Effector CD4-positive, alpha-beta T cell (primary cell): ENCODE measurements at regions not wholly inside any gene's neighbourhood (a gene's known extent, or its start where the extent isn't known, plus 50 kb on each side); places are given as distances from the start of the nearest gene placed in this dataset.

Experiments used
- DNase-seq: peaks from one replicate; pipeline ENCODE4 v3.0.0-alpha.2; 2020

DNA sequence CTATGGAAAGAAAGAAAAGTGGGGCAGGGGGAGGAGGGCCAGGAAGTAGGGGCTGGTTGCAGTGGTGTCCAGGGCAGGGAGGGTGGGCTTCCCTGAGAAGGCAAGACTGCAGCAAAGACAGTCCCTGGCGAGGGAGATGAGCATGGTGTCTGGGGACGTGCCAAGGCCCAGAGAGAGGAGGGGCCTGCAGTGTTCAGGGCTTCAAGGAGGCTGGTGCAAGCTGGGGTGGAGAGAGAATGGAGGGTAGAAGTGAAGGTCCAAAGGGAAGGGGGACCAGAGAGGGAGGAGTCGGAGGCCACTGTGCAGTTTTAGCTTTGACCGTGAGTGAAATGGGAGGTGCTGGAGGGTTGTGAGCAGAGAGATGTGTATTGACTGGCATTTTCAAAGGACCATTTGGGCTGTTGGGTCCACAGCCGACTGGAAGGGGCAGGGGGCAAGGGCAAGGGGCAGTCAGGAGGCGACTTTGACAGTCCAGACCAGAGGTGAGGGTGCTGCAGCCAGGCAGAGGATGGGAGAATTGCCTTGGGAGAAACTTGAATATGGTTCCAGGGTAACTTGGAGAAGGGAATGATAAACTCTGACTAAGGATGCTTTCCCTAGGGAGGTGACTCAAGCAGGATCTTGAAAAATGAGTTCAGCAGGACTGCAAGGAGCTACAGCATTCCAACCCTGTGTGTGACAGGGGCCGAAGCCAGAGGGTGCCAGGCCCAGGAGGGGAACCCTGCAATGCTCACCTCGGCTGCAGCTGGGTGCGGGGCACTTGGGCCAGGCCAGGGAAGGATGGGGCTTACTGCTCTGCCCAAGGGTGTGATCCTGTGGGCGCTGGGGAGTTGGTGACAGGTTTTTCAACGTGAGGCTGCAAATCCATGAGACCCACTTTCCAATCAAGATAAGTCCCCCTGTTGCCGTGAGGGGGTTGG lies 177.1 kb upstream of the HAAO start:
- DNase-seq = no peak

DNA sequence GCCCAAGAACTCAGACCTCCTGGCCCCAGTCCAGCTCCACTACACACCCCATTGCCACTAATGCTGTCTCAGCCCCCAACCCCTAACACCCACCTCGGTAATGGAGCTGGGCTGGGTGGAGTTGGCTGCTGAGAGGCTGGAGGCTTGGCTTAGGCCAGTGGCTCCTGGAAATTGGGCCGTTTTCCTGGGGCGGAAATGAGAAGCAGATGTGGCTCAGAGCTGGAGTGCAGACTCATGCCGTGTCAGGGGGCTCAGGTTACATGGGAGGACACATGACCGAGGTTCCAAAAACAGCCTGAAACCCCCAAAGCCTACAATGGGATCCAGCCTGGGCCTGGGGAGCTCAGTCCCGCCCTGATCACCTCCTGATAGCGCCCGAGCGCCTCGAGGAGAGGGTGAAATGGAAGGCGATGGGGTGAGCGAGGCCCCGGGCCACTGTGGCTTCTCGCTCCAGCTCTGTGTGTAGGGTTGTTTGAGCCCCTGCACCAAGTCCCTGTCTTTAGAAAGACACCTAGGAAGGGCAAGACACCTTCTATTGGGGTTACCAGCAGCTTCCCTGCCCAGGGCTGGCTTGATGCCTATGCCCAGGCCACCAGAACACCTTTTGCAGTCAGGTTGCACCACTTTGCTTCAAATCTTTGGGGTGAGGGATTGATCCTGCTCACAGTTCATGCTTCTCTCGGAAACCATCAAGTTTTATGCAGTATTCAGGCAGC lies 175.7 kb upstream of the HAAO start:
- no peak for DNase-seq

DNA sequence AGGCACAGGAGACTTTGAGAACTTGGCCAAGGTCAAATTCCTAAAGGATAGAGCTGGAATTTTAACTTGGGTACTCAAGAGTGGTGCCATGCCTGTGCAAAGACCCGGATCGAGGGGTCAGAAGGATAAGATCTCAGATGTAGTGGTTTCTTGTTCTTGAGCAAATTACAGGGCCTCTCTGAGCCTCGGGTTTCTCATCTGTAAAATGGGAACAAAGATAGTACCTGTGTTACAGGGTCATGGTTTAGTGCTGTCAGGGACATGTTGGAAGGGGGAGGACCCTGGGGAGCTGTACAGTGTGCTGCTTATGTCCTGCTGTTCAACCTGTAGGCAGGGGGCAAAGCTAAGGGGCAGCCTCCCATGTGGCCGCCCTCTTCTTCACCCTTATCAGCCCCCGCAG lies 173.5 kb upstream of the HAAO start:
- DNase-seq = no peak

DNA sequence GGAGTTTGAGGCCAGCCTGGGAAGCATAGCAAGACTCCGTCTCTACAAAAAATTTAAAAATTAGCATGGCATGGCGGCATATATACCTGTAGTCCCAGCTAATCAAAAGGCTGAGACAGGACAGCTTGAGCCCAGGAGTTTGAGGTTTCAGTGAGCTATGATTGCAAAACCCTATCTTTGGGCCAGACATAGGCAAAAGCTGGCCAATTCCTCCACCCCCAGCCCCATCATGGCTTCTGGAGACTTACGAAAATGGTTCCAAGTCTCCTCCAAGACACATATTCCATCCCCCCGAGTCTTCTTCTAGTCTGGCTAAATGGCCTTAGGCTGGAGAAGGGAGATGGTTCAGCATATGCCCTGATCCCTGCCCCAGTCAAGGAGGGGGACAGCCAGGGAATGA lies 172.8 kb upstream of the HAAO start:
- DNase-seq = no peak

DNA sequence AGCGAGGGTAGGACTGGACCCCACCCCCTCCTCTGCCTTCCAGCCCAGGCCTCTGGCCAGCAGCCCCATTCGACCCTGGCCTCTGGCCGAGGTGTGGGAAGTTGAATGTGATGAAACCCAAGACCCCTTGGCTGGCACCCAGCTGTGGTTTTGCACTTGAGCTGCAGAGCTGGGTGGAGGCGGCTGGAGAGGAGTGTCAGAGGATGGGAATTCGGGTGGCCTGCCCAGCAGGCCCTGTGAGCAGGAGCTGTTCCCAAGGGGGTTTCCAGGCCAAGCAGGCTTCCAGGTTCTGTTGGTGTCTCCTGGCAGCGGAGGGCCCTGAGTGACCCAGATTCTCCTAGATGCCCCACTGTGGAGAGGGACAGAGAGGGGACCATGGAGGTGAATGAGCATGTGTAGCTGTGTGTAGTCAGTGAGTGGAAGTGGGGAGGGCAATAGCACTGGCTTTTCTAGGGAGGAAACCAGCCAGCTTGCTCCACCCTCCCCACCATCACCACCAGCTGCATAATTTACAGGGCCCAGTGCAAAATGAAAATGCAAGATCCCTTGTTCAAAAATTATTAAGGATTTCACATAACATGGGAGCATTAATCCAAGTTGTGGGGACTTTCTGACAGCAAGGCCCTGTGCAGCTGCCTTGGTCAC lies 172.2 kb upstream of the HAAO start:
- no peak for DNase-seq

DNA sequence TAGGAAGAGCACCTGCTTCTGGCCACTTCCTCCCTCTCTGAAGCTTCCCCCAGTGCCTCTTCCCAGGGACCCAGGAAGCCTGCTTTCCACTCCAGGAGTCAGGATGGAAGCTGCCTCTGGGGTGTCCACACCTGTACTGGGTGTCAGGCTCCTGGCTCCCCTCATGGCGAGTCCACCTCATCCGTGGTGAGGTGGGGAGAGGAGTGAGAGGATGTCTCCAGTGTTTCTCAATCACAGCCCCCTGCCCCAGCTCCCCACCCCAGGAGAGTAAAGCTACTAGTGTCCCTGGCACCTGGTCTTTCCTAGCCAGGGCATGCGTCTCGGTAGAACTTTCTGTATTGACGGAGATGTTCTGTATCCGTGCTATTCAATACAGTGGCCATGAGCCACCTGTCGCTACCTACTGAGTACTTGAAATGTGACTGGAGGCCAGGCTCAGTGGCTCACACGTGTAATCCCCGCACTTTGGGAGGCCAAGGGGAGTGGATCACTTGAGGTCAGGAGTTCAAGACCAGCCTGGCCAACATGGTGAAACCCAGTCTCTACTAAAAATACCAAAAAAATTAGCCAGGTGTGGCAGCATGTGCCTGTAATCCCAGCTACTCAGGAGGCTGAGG lies 171.2 kb upstream of the HAAO start:
- DNase-seq = no peak

DNA sequence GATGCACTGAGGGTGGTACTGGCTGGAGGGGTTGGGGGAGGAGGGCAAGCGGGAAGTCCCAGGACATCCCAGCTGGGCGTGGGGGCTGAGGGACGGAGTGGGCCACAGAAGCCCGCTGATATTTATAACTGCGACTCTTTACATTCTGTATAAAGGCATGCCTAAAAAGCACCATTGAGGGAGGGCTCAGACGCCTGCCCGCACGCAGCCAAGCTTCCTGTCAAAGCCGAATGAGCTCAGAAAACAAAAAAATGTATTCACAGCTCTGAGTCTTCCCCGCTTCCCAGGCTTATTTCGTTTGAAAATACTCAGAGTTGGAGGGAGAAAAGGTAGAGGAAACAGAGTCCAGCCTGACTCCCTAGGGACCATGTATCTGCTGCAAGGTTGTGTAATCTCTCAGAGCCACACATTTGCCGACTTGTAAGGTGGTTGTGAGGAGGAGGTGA lies 170.1 kb upstream of the HAAO start:
- DNase-seq = no peak

DNA sequence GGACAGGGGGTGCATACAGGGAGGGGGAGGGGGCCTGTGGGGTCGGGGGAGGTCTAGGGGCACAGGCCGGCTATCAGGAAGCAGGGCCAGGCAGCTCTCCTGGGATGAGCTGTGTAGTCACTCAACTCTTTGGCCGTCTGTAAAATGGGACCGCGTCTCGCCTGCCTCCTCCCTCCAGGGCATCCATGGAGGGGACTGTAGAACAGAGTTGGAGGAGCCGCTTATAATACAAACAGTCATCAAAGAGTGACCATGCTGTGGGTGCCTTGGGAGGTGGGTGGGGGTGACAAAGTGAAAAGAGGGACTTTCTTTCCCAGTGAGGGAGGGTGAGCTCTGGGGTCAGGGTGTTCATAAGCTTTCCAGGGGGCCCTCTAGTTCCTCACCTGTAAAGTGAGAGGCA lies 169.6 kb upstream of the HAAO start:
- no peak for DNase-seq

DNA sequence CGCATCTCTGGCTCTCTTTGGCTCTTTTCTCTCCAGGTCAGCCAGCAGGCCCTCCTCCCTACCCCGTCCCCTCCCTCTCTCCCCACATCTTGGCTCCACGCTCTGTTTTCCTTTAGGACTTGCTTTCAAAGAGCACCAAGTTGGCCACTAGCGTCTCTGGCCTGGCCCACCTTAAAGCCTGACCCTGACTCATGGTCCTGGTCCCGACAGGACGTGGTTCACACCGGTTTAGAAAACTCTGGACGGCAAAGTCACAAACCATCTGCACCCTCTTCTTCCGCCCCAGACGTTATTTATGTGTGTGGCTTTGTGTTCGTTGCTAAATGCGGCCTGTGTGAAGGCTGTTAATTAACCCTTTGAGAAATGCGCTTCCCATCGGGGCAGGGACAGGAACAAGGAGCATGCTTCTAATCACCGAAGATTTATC lies 169.0 kb upstream of the HAAO start:
- DNase-seq = no peak

DNA sequence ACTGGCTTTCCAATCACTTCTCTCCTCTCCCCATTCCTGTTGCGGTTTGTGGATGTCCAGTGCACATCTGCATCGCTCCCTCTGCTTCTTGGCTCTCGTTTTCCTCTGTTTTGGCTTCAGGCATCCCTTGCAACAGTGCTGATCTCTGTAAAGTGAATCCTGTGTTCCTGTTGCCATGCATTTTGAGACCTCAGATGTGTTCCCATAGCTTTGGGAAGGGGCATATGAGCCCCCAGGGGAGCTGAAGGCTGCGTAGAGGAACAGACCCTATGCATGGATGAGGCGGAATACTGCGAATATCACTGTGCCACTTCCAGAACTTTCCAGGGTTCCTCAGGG lies 168.4 kb upstream of the HAAO start:
- no peak for DNase-seq

DNA sequence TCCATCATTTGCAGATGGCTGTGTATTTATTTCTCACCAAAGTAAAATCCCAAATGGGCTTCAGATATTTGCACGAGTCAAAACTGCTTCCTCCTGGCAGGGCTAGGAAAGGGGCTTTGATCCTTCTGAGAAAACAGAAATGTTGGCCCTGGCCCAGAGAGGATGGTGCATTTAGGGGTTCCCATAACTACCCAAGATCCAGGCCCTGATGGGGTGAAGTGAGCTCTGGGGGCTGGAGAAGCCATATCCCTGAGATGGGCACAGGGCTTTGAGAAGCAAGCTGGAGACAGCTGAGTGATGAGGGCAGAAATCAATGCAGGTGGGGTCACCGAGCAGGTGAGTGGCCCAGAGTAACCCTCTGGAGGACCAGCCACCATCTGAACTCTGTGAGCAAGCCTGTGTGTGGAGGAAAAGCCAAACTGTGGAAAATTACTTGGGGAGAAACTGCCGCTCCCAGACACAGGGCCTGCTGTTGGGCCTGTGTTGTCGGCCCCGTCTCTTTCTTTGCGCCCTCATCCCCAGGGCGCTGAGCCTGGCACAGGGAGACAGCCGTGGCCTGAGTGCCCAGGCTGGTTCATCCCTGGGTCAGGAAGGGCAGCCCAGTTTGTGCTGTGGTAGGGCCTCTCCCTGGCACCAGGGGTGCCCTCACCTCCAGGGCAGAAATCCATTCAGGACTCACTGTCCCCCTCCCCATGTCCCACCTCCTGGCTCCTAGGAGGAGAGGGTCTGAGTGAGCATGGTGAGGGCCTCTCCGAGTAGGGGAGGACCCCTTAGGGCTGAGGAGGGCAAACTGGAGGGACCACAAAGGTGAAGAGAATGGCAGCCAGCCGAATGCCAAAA lies 167.8 kb upstream of the HAAO start:
- no peak for DNase-seq

DNA sequence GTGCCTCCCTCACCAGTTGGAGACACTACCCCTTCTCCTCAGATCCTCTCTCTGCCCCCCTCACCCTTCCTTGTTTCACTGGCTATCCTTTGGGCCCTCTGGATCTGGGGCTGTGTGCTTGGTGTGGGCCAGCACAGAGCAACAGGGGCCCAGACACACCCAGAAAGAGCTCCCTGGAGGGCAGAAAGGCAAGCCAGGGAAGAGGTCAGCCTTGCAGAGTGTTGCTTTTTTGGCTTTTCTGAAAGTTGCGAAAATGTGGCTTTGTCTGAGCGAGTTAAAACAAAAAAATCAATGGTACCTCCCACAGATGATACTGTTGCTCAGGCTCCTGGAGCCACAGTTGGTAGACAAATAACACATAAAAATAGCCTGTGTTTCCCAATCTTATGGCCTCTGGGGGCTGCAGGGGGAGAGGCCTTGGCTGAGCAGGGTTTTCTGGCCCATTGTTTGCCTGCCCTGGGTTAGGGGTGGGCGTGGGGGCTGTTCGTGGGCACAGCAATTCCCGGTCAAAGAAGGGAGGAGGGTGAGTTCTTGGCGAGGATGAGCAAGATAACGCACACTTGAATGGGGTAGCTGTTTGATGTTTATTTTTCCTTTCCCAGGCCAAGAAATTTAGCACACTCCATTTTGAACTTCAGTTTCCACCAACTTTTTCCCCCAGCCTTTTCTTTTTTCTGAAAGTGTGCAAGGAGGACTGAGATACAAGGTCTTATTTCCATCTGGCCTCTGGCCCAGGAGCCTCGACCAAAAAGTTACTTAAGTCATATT lies 167.0 kb upstream of the HAAO start:
- no peak for DNase-seq

DNA sequence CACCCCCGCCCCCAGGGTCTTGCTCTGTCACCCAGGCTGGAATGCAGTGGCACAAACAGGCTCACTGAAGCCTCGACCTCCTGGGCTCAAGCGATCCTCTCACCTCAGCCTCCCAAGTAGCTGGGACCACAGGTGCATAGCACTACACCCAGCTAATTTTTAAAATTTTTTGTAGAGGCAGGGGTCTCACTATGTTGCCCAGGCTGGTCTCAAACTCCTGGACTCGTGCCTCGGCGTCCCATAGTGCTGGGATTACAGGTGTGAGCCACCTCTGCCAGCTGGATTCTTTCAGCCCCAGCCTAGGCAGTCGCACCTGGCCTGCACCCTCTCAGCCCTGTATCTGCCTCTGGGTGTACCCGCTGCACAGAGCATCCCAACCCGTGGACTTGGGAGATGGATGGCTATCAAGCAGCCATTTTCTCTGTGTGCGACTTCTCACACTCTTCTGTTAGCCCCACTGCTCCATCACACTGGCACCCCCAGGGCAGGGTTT lies 166.4 kb upstream of the HAAO start:
- no peak for DNase-seq

DNA sequence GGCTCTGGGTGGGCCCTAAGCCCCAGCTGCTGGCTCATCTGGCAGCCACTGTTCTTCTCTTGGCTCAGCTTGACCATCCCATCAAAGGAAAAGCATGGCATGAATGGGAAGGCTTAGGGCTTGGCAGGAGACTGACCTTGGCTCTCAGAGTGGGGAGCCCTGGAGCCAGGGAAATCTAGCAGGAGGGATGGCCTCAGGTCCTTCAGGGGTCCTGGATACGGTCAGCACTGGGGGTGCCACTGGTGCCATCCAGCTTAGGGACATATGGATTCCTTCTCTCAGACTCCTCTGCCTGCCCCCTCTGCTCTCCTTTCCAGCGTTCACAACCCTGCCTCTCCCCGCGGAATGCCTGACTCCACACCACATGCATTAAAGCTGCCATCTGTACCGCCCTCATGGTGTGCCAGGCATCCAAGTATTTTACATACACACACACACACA lies 165.5 kb upstream of the HAAO start:
- DNase-seq = no peak

DNA sequence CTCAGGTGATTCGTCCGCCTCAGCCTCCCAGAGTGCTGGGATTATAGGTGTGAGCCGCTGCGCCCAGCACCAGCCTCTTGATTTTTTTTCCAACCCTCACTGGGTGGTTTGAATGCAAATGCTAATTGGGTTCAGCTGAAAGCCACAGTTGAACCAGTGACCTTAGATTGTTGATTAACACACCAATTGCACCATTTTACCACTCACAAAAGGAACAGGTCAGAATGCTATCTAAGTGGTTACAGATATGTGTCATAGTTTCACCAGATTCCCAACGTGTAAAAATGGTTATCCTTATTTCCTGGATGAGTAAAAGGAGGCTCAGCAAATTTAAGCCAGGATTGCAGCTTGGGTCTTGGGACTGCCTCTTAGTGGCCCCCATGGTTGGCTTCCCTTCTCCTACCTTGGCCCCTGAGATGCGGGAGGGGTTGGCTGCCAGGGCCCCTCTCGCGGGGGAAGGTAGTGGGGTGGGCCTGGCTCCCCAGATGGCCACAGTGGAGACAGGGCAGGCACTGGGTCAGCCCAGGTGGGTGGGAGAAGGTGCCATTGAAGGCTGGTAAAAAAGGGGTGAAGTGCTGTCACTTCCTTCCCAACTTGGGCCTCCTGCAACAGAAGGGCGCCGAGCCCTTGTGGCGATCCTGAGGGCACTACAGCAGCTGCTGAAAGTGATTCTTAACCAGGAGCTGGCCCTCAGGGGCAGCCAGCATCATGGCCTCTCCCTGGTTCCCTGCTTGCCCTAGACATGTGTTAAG lies 164.9 kb upstream of the HAAO start:
- no peak for DNase-seq

DNA sequence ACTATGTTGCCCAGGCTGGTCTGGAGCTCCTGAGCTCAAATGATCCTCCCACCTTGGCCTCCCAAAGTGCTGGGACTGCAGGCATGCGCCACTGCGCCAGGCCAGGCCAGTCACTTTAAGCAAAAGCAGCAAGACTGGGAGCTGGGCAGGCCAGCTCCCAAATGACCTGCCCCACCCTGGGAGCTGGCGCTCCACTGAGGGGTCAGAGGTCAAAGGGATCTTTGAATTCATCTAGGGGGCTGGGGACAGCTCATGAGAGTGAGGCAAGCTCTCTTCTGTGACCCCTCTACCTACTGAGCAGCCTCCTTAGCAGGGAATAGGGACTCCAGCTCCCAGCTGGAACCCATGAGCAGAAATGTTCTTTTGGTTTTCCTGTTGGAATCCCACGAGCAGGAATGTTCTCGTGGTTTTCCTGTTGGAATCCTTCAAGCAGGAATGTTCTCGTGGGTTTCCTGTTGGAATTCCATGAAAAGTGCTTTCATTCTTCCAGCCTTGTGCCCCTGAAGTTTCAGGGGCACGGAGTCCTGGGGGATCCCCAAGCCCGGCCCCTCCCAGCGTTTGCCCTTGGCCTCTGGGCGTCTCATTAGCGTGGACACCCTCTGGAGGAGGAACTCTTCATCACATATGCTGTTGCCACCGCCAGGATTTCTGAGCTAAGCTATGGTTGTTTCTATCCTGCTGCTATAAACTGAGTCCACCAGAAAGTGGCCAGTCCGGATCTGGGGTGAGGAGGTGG lies 162.0 kb upstream of the HAAO start:
- no peak for DNase-seq

DNA sequence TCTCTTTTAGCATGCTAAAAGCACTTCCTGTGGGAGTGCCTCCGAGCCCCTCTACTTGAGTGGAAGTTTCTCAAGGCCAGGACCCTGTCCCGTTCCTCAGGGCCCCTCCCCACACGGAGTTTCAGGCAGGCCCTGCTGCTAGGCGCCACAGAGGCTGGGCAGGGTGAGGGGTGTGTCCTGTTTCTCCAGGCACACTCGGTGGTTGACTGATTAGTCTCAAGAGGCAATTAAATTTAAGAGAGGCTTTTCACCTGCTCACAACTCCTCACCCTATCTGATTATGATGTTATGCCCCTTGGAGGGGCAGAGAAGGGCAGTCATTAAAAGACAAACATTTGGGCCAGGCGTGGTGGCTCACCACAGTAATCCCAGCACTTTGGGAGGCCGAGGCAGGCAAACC lies 160.8 kb upstream of the HAAO start:
- no peak for DNase-seq

DNA sequence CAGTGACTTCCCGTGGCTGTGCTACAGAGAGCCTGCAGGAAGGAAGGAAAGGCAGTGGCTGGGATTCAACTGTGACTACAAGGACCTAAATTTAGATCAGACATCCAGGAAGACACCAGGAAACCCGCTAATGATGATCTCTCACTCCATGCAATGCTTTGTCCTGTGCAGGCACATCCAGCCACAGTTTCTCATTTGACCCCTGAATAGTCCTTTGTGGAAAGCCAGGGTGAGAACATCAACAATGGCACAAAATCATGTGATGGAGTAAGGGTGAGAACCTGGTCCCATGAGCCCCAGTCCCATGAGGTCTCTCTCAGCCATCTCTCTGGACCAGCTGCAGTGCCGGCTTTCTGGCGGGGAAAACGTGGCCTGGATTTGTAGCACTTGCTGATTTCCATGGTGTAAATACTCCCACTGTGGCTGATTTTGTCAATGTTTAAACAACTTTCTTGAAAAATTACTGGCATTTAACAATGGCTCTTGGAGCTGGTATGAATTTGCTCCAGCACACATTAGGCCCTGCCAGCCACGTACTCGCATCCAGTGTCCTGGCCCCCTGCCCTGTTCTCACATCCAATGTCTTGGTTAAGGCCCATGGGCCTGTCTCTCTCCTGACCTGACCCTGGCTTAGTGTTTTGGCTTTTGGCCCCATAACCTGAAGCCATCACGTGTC lies 159.0 kb upstream of the HAAO start:
- DNase-seq = no peak

DNA sequence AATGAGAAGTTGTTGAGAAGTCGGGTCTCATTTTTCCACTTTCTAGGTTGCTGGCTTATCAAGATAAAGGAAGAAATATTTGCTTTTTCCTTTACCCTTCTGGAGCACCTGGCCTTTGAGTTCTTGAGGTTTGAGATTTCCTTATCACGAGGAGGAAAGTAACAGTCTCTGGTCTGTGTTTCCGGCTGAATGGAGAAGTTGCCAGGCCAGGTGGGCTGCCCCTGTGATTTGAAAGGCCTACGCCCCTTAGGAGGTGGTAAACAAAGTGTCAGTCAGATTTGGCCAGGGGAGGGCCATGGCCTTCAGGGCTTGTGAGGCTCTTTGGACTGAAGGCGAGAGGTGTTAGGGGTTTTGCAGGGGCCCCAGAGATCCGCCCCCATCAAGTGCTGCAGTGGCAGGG lies 156.7 kb upstream of the HAAO start:
- DNase-seq = no peak
